Common myeloid progenitor, CD34-positive (primary cell): ENCODE measurements at regions not wholly inside any gene's neighbourhood (a gene's known extent, or its start where the extent isn't known, plus 50 kb on each side); places are given as distances from the start of the nearest gene placed in this dataset.

Source experiments
- CTCF ChIA-PET: fragments of 350-600 bp; sonication (Branson Sonifier 250); formaldehyde crosslinking; loops from one replicate; lab custom pipeline; 2021; ENCODE audit warnings: antibody characterized with exemption; lab: Charles Lee
- POLR2A ChIA-PET: fragments of 350-600 bp; sonication (Branson Sonifier 250); formaldehyde crosslinking; loops from one replicate; lab custom pipeline; 2021; ENCODE audit warnings: antibody characterized with exemption; lab: Charles Lee
- DNase-seq, 3 donors: peaks; one replicate each; pipeline versions ENCODE4 v3.0.0 to v3.0.0-alpha.2; 2013
- H3K27ac ChIP-seq, 2 experiments: 1 replicate in 1 of 2; 2 replicates in 1 of 2; pipeline ENCODE4 v1.7.0; 2013; ENCODE audit warnings: inconsistent platforms in 2 of 2, low read length in 2 of 2, mild to moderate bottlenecking in 2 of 2, low read depth in 1 of 2, moderate library complexity in 1 of 2; ENCODE audit not compliant: severe bottlenecking in 2 of 2, insufficient read depth in 1 of 2, poor library complexity in 1 of 2
- H3K27me3 ChIP-seq, 5 experiments: replicated peaks in 2 of 5; 1 replicate in 3 of 5; 2 replicates in 2 of 5; pipeline versions ENCODE4 v1.6.1 to v1.7.0; 2013; ENCODE audit warnings: low read length in 4 of 5, mild to moderate bottlenecking in 2 of 5, moderate library complexity in 2 of 5, inconsistent platforms in 1 of 5; ENCODE audit not compliant: insufficient read depth in 5 of 5, control insufficient read depth in 4 of 5
- H3K36me3 ChIP-seq, 4 experiments: 1 replicate in 2 of 4; 2 replicates in 2 of 4; pipeline versions ENCODE4 v1.6.1 to v1.7.0; 2013; ENCODE audit warnings: low read length in 3 of 4, control low read depth in 1 of 4, mild to moderate bottlenecking in 1 of 4; ENCODE audit not compliant: control insufficient read depth in 4 of 4, insufficient read depth in 4 of 4
- H3K4me1 ChIP-seq, 4 experiments: 1 replicate in 3 of 4; 2 replicates in 1 of 4; pipeline versions ENCODE4 v1.6.1 to v1.7.1; 2013; ENCODE audit warnings: low read length in 3 of 4, mild to moderate bottlenecking in 3 of 4, control low read depth in 1 of 4, inconsistent platforms in 1 of 4, moderate library complexity in 1 of 4; ENCODE audit not compliant: control insufficient read depth in 4 of 4, insufficient read depth in 4 of 4; ENCODE audit errors: control extremely low read depth in 1 of 4
- H3K4me3 ChIP-seq, 7 experiments: 1 replicate in 4 of 7; 2 replicates in 3 of 7; pipeline versions ENCODE4 v1.5.1 to v1.7.0; 2013; ENCODE audit warnings: mild to moderate bottlenecking in 7 of 7, low read length in 6 of 7, moderate library complexity in 6 of 7, inconsistent platforms in 2 of 7, low read depth in 2 of 7, control low read depth in 1 of 7; ENCODE audit not compliant: insufficient read depth in 4 of 7, control insufficient read depth in 1 of 7; ENCODE audit errors: extremely low read depth in 1 of 7
- H3K9me3 ChIP-seq, 5 experiments: 1 replicate in 4 of 5; 2 replicates in 1 of 5; pipeline versions ENCODE4 v1.6.1 to v1.7.1; 2013; ENCODE audit warnings: low read length in 4 of 5, mild to moderate bottlenecking in 2 of 5, inconsistent platforms in 1 of 5, low read depth in 1 of 5, moderate library complexity in 1 of 5; ENCODE audit not compliant: control insufficient read depth in 4 of 5, insufficient read depth in 2 of 5; ENCODE audit errors: control extremely low read depth in 1 of 5
- WGBS: methylation state at CpG from one replicate; pipeline ENCODE4 v1.1.5; 2013; ENCODE audit not compliant: insufficient coverage; 5-methylcytosine and 5-hydroxymethylcytosine counted together

DNA sequence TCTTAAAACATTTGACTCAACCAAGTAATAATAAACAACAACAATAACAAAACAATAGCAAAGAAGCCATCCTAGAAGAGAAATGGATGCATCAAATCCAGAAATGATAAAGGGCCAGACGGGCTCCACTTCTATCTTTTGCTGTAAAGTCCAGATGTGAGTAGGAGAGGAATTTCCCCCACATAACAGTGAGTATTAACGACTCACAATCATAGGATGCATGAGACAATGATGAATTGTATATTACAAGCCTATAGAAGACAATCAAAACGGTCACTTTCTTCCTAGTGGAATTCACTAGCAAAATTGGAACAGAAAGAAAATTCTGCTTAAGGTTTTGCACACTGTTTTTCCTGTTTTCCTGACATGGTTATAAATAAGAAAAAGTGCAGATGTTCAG lies 97.0 kb upstream of the PREP start:
- CTCF ChIA-PET = interaction anchor here (1.0 kb wide), 1 partner anchor 15 kb away, joined by 3 read pairs; no protein-coding TSS in a partner anchor
- no CpG with 5 or more reads among the region's 3 CpGs for WGBS

DNA sequence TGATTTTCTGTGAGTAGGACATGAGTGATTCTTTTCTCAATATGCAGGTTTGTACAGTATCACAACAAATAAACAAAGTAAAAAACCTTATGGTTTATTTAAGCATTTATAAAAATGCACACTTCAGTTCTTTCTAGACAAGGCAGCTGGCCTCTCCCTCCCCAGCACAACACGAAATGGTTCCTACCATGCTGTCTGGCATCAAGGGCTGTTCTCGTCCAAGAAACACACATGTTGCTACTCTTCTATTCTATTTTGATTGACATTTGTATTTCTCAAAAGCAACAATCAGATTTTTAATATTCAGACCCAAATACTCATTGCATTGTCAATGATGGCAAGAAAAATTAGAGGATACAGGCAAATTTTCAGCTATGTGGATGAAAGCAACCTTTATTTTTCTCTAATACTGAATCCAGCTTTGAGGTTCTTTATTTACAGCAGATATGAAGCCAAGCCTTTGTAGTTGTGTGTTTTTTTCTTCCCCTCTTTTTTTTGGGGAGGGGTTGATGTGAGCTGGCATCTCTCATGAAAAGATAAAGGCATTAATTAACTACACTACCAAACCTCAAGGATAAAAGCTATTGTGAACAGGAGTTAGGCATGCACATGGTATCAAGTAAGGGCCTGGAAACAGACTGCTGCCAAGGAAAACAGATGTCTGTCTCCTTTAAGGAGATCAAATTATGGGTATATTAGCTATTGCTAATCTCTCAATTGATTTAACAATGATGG lies 96.4 kb upstream of the PREP start:
- no CpG with 5 or more reads among the region's 2 CpGs for WGBS
- CTCF ChIA-PET = interaction anchor here (1.0 kb wide), 1 partner anchor 15 kb away, joined by 3 read pairs; no protein-coding TSS in a partner anchor
- POLR2A ChIA-PET = no interaction called here

More for the DNA sequence above, 97.0 kb upstream of the PREP start:
- no peak for DNase-seq
- no peaks in the 10 kb centered on the region for H3K9me3 ChIP-seq
- POLR2A ChIA-PET = no interaction called here
- no peaks in the 10 kb centered on the region for H3K36me3 ChIP-seq
- H3K27me3 ChIP-seq = no peaks in the 10 kb centered on the region
- no peak overlapping the region for H3K27ac ChIP-seq
- H3K4me1 ChIP-seq = no peaks in the 10 kb centered on the region
- no peak overlapping the region for H3K4me3 ChIP-seq

DNA sequence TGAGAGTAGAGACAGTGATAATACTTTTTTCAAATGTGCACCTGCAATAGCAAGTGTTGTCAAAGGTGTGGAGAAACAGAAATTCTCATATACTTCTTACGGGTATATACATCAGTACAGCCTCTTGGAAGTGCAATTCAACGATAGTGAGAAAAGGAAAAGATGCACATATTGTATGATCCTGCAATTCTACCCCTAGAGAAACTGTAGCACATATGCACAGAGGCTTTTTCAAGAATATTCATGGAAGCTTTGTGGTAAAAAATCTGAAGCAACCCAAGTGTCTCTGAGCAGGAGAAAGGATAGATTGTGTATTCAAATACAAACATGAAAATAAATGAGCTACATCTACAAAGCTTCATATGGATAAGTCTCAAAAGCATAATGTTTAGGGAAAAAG lies 94.7 kb upstream of the PREP start:
- no peak overlapping the region for H3K4me3 ChIP-seq
- 100% methylated on average over 2 of the region's 2 CpGs for WGBS
- POLR2A ChIA-PET = interaction anchor here (0.8 kb wide), 1 partner anchor 313 kb away, joined by 6 read pairs; no protein-coding TSS in a partner anchor
- CTCF ChIA-PET = interaction anchor here (0.8 kb wide), 1 partner anchor 9 kb away, joined by 3 read pairs; no protein-coding TSS in a partner anchor
- H3K27me3 ChIP-seq = no peaks in the 10 kb centered on the region
- no peak for DNase-seq
- no peaks in the 10 kb centered on the region for H3K9me3 ChIP-seq
- no peak overlapping the region for H3K27ac ChIP-seq
- no peaks in the 10 kb centered on the region for H3K4me1 ChIP-seq
- no peaks in the 10 kb centered on the region for H3K36me3 ChIP-seq

More for the DNA sequence above, 96.4 kb upstream of the PREP start:
- H3K27ac ChIP-seq = no peak overlapping the region
- no peaks in the 10 kb centered on the region for H3K4me1 ChIP-seq
- no peak overlapping the region for H3K4me3 ChIP-seq
- H3K36me3 ChIP-seq = no peaks in the 10 kb centered on the region
- H3K9me3 ChIP-seq = no peaks in the 10 kb centered on the region
- DNase-seq = no peak
- no peaks in the 10 kb centered on the region for H3K27me3 ChIP-seq

DNA sequence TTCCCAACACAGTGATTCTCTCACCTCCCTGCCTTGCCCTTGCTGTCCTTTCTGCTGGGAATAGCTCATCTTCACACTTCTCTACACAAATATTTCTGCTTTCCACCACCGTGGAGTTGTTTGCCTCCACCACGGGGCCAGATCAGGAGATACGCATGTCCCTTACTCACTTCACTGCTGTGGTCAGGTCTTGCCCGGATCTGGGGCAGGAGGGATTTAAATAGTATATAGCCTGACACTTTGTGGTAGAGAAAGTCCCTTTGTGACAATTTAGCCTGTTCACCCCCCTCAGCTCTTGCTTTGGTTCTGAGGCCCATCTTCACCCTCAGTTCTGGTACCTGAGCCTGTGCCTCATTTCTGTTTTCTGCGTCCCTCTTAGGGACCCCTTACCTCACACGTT lies 92.6 kb upstream of the PREP start:
- ChIA-PET CTCF (no interaction called here), POLR2A (no interaction called here)
- DNase-seq = no peak
- Histone ChIP-seq H3K27ac (no peak overlapping the region), H3K9me3 (no peaks in the 10 kb centered on the region), H3K36me3 (no peaks in the 10 kb centered on the region), H3K4me3 (no peak overlapping the region), H3K27me3 (no peaks in the 10 kb centered on the region), H3K4me1 (no peaks in the 10 kb centered on the region)
- WGBS = 100% methylated on average over 2 of the region's 6 CpGs

- Histone ChIP-seq H3K4me3 (no peak overlapping the region), H3K4me1 (no peaks in the 10 kb centered on the region), H3K36me3 (no peaks in the 10 kb centered on the region), H3K27ac (no peak overlapping the region), H3K27me3 (no peaks in the 10 kb centered on the region), H3K9me3 (no peaks in the 10 kb centered on the region)
- CTCF ChIA-PET = no interaction called here
- POLR2A ChIA-PET = no interaction called here
- DNase-seq = no peak
- 93% methylated on average over 4 of the region's 5 CpGs for WGBS
Measured at GRCh38 chr6:105494688-105495087, 91.8 kb upstream of the PREP start.

- no peak overlapping the region for H3K27ac ChIP-seq
- POLR2A ChIA-PET = no interaction called here
- H3K36me3 ChIP-seq = no peaks in the 10 kb centered on the region
- no peaks in the 10 kb centered on the region for H3K27me3 ChIP-seq
- CTCF ChIA-PET = interaction anchor here (0.6 to 1.0 kb wide), 2 partner anchors 10 to 1630 kb away, joined by 3 read pairs; no protein-coding TSS in a partner anchor
- H3K4me1 ChIP-seq = no peaks in the 10 kb centered on the region
- no peak overlapping the region for H3K4me3 ChIP-seq
- H3K9me3 ChIP-seq = no peaks in the 10 kb centered on the region
- DNase-seq = no peak
- 0% methylated on average over 1 of the region's 2 CpGs for whole genome bisulfite sequencing
Measured at GRCh38 chr6:105493736-105494135, 90.9 kb upstream of the PREP start.
